Non-pigmented ciliary epithelial cell (primary cell): ENCODE measurements at regions not wholly inside any gene's neighbourhood (a gene's known extent, or its start where the extent isn't known, plus 50 kb on each side); places are given as distances from the start of the nearest gene placed in this dataset.
"Not testable (repeated sequence)": the region's sequence is repeated elsewhere in the genome, so short reads cannot be mapped to it uniquely, and the experiment has no call there.

ENCODE experiments used
- DNase-seq: peaks from one replicate; pipeline ENCODE4 v3.0.0-alpha.2; 2010; ENCODE audit warnings: low read depth

DNA sequence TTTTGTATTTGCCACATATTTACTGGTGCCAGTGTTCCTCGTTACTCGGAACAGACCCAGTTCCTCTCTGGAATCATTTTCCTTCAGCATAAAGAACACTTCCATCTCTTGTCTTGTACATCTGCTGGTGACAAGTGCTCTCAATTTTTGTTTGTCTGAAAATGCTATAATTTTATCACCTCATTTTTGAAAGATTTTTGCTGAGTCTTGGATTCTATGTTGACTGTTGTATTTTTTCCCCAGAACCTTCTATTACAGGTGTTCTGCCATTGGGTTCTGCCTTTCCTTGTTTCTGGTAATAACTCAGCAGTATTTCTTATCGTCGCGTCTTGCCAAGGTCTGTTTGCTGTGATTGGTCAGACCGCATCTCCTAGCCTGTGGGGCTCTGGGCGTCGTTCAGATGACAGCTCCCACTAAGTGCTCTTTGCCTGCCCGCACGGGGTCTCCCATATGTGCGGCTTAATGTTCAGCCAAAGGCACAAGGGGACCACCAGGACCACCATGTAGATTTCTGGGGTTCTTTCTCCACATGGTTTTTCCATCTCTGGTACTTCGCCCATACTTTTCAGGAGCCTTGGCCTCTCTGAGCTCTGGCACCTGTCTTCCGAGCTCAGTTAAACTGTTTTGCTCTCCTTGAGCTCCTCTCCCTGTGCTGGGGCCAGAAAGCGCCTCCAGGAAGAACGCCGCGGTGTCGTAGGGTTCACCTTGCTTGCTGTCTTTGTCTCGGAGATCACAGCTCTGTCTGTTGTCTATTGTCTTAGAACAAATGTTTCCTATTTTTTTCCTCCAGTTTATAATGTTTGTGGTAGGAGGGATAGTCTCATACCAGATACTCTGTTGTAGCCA, 80.0 kb downstream of the METRNL start:
- no peak for DNase-seq

DNA sequence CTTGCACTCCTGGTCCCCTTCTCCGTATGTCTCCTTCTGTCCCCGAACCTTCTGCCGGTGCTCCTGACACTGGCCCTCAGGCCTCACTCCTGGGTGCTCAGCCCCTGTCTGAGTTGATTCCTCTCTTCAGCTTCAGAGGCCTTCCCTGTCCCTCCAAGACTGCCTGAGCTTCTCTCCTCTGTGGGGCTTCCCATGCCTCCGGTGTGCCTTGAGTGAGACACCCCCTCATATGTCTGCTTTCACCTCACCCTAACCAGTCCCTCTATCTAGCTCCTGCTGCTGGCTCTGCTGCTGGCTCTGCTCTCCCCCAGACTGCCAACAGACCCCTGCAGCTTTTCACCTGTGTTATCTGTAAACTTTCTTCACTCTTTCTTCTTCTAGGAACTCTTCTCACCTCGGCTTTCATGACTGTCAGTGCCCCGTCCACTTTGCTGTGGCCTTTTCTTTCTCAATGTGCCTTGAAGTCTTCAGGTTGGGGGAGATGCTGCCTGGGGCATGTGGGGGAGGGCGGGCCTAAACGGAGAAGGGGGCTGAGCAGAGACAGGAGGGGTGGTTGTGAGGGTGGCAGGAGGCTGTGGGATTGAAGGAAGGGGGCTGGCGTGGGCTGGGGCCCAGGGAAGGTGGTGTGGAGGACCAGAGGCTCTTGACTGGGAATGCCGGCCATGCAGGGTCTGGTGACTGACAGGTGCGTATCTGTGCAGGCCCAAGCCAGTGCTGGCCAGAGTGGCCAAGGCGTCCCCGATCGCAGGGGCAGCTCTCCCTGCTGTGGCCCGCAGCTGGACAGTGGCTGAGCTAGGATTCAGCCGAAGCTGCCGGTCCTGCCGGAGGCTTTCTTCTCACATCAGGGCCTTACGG, 81.3 kb downstream of the METRNL start:
- DNase-seq: no peak

DNA sequence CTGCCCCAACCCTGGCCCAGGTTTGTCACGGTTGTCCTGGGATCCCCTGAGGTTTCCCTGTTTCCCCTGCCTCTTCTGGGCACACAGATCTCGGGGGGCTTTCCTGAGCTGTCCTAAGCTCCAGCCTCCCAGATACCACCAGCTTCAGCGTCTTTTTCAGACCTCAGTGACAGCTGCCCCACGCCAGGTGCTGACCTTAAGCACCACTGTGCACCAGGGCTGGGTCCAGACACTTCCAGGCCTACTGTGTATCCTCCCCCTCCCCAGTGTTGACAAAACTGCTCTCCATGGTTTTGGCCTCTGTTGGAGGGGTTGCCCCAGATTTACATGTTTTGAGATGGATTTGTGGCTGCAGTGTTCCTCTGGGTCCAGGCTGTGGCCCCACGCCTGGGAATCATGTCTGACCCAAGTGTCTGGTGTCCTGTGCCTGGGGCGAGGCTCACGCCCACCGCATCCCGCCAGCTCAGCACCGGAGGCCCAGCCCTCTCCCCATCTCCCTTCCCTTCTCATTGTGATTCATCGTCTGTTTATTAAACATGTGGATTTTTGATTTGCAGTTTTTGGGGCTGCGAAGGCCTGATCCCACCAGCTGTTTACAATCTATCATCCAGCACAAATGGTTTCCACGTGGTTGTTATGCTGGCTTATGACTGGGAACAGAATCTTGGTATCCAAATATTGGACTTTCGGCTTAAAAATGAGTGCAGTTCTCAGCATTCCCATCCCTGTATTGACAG, 82.1 kb downstream of the METRNL start:
- DNase-seq: no peak

DNA sequence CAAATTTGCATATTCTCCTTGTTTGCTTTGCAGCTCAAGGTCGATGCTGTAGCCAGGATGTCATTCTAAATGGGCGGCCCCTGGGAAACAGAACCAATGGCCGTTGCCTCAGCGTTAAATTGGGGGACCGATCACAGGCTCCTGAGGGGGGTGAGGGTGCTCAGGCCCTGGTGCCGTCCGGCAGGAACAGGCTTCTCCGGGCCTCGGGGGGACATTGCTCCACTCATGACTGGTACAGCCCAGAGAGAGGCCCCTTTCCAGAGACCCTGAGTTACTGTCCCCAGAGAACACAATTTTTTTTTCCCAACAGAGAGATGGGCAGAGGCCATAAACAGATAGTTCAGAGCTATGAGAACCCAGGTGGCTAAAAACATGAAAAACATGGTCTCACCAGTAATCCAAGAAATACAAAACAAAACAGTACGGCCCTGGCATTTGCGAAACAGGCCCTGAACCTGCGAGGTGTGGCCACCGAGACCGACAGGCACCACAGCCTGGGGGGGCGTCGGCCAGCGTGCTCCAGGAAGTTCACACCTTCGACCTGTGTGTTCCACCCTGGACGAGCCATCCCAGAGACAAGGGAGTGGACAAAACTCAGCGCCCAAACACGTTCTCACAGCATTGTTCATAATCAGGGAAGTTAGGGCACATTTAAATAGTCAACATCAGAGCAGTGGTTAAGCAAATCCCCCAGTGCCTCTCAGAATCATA, 82.8 kb downstream of the METRNL start:
- DNase-seq: no peak

DNA sequence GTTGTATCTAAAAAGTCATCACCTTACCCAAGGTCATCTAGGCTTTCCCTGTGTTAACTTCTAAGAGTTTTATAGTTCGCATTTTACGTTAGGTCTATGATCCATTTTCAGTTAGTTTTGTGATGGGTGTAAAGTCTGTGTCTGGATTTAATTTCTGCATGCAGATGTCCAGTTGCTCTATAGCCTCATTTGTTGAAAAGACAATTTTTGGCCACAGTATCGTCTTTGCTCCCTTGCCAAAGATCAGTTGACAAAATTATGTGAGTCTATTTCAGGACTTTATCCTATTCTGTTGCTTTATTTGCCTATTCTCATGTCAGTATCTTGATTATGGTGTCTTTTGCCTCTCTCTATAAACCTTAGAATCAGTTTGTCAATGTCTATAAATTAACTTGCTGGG, 85.1 kb downstream of the METRNL start:
- no peak for DNase-seq

DNA sequence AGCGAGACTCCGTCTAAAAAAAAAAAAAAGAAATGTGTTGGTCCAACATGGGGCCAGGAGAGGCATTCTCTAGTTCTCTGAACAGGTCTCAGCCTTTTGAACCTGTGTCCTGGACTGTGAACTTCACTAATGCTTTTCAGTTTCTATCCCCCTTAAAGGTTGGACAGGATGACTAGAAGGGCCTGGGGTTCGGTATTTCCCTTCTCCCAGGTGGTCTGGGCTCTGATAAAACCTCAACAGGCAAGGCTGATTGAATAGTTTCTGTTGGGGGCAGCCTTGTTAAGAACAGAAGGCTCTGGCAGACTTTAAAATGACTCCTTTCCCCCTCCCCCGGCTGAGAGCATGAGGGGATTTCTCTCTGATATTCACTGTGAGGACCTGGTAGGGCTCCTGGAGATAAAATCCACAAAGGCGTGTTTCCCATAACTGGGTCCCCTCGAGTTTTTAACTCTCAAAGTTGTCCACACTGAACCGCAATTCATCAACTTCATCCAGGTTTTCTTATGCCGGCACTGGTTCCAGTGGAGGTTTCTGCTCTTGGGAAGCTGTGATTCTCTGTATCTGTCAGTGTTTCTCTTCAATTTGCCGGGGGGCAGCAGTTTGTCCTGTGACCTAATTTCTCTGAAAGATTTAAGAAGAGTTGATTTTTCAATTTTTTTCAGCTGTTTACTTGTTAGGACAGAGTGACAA, 91.3 kb downstream of the METRNL start:
- DNase-seq: no peak

DNA sequence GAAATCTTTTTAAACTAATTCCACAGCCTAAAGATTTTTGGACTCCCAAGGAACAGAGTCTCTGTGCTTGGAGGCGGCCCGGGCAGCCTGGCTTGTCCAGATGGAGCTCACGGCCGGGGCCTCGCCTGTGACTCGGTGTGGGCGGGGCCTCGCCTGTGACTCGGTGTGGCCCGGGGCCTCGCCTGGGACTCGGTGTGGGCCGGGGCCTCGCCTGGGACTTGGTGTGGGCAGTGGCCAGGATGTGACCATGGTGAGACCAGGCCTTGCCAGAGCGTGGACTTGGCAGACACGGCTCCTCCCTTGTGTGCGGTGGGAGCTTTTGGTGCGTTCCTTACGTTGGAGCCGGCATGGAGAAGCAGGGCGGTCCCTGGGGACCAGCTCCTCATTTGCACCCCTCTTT, 92.3 kb downstream of the METRNL start:
- no peak for DNase-seq

DNA sequence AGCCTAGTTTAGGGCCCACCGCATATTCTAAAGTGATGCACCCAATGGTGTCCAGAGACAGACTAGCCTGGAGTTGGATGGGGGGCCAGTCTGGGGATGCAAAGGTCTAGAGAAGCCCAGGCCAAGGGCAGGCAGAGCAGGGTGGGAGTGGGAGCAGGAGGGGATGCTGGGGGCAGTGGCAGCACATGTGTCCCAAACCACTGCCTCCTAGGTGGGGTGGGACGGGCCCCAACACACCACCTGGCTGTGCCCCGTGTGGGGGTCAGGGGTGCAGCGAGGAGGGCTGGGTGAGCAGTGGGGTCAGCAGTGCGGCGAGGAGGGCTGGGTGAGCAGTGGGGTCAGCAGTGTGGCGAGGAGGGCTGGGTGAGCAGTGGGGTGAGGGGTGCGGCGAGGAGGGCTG, 92.7 kb downstream of the METRNL start:
- DNase-seq: not testable (repeated sequence)

DNA sequence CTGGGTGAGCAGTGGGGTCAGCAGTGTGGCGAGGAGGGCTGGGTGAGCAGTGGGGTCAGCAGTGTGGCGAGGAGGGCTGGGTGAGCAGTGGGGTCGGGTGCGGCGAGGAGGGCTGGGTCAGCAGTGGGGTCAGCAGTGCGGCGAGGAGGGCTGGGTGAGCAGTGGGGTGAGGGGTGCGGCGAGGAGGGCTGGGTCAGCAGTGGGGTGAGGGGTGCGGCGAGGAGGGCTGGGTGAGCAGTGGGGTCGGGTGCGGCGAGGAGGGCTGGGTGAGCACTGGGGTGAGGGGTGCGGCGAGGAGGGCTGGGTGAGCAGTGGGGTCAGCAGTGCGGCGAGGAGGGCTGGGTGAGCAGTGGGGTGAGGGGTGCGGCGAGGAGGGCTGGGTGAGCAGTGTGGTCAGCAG, 93.2 kb downstream of the METRNL start:
- not testable (repeated sequence) for DNase-seq

DNA sequence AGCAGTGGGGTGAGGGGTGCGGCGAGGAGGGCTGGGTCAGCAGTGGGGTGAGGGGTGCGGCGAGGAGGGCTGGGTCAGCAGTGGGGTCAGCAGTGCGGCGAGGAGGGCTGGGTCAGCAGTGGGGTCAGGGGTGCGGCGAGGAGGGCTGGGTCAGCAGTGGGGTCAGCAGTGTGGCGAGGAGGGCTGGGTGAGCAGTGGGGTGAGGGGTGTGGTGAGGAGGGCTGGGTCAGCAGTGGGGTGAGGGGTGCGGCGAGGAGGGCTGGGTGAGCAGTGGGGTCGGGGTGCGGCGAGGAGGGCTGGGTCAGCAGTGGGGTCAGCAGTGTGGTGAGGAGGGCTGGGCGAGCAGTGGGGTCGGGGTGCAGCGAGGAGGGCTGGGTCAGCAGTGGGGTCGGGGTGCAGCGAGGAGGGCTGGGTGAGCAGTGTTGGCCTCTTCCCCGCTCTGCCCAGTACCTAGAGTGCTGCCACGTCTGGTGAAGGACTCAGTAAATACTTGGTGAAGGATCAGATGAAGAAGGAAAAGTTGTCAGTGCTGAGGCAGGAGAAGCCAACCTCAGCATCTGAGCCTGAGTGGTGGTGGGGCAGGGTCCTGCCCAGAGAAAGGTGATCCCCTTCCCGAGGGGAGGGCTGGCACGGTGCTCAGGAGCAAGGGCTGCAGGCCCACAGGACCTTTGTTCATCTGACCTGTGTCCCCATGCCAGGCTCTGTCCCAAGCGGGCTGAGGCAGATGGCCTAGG, 93.9 kb downstream of the METRNL start:
- not testable (repeated sequence) for DNase-seq

DNA sequence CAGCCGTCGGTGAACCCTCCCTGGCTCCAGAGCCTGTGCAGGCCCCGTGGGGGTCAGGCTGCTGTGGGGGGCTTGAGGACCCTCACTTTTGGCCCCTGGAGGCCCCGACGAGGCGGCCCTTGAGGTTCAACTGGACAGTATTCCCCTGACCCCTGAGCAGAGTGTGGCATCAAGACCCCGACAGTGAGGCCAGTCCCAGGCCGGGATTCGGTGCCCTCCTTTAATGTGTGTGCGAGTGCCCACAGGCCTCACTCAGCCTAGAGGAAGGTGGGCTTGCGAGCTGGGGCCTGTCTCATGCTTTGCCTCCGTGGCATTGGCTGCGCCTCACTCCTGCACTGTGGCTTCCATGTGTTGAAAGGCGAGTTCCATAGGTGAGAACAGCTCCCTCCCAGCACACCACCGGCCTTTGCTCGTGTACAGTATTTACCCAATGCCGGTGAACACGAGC, 94.5 kb downstream of the METRNL start:
- DNase-seq: no peak

DNA sequence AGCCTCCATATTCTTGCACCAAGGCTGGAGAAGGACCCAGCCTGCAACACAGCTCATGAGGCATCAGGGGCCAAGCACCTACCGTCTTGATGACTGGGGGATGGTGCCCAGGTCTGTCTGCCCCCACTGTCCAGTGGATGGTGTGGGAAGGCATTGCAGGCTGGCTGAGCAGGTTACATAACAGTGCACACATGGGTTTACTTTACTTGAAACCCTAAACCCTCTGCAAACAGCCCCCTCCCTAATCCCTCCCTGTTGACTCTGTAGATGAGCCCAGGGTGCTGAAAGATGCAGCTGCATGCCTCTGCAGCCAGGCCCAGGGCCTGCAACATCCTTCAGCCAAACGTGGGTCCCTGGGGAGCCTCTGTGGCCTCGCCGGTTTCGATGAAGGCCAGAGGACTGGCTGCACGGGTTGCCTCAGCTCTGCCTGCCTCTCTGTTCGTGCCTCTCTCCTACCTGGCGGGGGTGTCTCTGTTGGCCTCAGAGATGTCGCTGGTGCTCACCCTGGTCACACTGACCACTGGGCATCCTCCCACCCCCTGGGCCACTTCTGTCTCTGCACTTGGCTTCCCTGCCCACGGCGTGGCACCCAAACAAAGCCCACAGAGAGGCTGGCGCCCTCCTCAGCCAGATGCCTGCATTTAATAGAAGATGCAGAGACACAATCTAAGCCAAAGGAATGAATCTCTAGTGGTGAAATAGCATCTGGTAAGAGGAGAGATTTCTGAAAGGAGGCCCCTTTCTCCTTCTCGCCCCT, 95.1 kb downstream of the METRNL start:
- no peak for DNase-seq

DNA sequence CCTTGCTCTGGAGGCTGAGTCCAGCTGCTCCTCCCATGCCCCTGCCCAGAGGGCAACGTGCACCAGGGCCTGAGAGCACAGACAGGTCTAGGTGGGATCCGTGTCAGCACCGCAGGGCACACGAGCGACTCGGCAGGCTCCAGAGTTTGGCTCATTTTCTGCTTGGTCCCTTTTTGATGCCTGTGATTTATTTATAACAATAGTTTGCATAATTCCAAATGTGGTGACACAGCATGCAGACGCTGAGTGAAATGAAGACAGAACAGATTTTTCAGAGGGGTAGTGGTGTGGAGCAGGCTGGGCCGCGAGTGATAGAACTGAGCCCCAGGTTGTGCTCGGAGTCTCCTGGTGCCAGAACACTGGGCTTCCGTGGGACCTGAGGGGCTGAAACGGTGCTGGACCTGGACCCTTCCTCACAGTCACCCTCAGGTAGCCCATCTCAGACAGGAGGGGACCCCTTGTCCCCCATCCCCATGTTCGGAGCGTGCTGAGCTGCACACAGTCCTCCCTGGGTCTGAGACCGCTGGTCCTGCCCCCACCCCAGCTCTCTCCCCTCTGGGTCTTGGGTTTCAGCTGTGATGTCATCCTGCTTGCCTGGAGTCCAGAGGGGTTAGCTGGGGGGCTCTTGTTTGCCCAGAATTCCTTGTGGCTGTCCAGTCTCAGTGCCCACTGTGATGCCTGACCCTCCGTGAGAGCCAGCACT, 95.9 kb downstream of the METRNL start:
- no peak for DNase-seq

DNA sequence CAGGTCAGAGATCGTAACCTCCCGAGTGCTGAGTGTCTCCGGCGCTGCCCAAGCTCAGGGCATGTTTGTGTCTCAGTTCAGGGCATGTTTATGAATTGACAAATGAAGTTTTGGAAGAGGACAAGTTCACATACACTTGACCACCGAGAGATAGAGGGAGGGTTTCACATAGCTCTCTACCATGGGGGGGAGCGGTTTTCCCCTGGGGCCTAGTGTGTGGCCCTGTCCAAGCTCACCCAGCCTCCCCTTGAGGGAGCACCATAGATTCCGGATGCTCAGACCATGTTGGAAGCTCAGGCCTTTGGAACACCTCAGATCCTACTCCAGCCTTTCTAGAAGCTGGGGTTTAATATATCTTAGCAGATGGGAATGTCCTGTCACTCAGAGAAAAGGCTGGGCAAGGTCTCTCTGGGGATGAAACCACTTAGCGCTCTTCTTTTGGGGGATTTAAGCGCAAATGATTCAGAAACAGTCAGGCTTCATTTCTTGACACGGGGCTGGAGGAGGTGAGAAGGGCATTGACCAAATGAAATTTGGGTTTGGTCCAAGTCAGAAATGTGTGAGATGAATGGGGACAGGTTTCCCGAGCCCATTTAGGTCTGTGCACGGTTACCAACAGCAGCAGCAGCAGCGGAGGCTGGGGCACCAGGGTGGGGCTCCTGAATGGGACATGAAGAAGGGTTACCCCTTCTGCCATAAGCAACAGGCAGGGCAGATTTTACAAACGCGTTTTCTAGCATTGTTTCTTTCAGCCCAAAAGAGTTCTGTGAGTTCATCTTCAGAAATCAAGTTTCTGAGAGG, 96.6 kb downstream of the METRNL start:
- DNase-seq: no peak

DNA sequence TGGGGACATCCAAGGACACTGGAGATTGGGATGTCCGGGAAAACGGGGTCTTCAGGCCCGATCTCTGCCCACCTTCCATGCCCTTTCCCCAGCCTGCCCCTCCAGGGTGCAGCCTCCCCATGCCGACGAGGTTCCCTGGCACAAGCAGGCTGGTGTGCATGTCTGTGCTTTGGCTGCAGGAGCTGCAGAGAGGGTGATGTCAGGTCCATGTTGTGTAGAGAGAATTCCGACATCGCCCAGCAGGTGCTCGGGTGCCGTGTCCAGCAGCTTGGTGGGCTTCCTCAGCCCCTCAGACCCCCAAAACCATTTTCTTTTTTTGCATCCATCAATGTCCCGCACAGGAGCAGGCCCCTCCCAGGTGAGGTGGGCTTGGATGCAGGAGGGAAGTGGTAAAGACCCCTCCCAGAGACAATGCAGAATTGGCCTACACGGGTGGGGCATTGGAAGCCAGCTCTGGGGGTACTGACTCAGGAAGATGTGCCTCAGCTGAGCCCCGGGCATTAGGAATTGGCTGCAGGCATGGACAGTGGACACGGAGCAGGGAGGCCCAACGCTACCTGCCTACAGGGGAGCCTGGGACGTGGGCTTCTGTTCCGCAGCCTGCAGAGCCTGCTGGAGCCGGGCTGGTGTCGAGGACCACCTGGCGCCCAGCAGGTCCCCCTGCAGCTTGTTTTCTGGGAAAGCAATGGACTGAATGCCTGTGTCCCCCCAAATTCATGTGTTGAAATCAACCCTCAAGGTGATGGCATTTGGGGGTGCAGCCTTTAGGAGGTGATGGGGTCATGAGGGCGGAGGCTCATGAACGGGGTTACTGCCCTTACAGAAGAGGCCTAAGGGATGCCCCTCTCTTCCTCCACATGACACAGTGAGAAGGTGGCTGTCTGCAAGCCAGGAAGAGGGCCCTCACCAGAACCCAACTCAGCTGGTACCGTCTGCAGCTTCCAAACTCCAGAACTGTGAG, 97.5 kb downstream of the METRNL start:
- DNase-seq: no peak

DNA sequence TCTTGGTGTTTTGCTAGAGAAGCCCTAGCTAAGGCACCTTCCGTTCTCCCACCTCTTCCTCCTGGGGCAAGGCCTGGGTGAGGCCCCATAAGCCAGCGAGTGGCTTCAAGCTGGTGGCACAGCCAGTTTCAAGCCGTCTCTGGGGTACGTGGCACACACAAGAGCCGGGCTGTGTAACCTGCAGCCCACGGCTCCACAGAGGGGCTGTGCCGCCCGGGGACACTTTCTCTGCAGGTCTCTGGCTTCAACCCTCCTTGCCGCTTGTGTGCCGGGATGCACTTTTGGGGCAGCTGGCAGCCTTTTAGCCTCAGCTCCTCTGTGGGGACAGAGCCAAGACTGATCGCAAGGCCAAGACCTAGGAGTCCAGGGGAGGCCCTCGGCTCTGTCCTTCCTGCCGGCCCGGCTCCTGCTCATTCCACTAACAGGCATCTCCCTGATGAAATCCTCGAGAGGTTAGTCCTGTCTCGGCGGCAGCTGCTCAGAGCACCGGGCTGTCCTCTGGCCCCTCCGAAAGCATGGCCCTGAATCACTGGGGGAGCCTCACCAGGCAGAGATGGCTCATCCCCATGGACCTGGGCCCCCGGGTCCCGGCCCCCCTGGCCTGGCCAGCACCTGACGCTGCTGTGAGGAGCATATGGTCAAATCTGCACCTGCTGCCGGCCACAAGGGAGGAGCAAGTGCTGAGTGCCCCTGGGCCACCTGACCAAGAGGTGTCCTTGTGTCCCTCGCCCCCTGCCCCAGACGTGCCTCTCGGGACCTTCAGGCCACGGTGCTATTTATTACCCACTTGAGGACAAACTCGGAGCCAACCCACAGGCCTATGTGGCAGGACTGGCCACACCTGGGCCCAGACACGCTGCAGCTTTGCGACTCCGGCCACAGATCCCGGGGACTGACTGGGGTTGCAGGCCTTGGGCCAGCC, 98.5 kb downstream of the METRNL start:
- no peak for DNase-seq
